Activated CD8-positive, alpha-beta T cell treated with anti-CD3 and anti-CD28 coated beads, Interleukin-2, amount 10 ng/mL, durations not matched to agents 7 days and 5 days (primary cell): ENCODE measurements at regions not wholly inside any gene's neighbourhood (a gene's known extent, or its start where the extent isn't known, plus 50 kb on each side); places are given as distances from the start of the nearest gene placed in this dataset.
"Not testable (repeated sequence)": the region's sequence is repeated elsewhere in the genome, so short reads cannot be mapped to it uniquely, and the experiment has no call there.

Experiments
- ATAC-seq: fragments of 150-1000 bp; cut with Tn5 transposase; one replicate; pipeline ENCODE4 v1.10.0; 2021; ENCODE audit warnings: moderate library complexity
- CTCF ChIA-PET: fragments of 350-600 bp; sonication (Branson Sonifier 250); formaldehyde crosslinking; loops from one replicate; lab custom pipeline; 2021; ENCODE audit warnings: antibody characterized with exemption; lab: Charles Lee
- POLR2A ChIA-PET: fragments of 350-600 bp; sonication (Branson Sonifier 250); formaldehyde crosslinking; loops from one replicate; lab custom pipeline; 2021; ENCODE audit warnings: antibody characterized with exemption; lab: Charles Lee
- DNase-seq: peaks from one replicate; pipeline ENCODE4 v3.0.0-alpha.2; 2020
- H3K27ac Mint-ChIP-seq: one replicate; pipeline ENCODE4 v1.8.0; 2021; ENCODE audit warnings: mild to moderate bottlenecking, mixed read lengths
- H3K27me3 Mint-ChIP-seq: one replicate; pipeline ENCODE4 v1.8.0; 2021; ENCODE audit warnings: low read depth, mixed read lengths
- H3K36me3 Mint-ChIP-seq: one replicate; pipeline ENCODE4 v1.8.0; 2021; ENCODE audit warnings: low read depth, mixed read lengths
- H3K4me1 Mint-ChIP-seq: one replicate; pipeline ENCODE4 v1.8.0; 2021; ENCODE audit warnings: low read depth, mixed read lengths
- H3K4me3 Mint-ChIP-seq: one replicate; pipeline ENCODE4 v1.8.0; 2021; ENCODE audit warnings: mild to moderate bottlenecking, mixed read lengths
- H3K9me3 Mint-ChIP-seq: one replicate; pipeline ENCODE4 v1.8.0; 2022; ENCODE audit warnings: mixed read lengths; ENCODE audit not compliant: insufficient read depth

DNA sequence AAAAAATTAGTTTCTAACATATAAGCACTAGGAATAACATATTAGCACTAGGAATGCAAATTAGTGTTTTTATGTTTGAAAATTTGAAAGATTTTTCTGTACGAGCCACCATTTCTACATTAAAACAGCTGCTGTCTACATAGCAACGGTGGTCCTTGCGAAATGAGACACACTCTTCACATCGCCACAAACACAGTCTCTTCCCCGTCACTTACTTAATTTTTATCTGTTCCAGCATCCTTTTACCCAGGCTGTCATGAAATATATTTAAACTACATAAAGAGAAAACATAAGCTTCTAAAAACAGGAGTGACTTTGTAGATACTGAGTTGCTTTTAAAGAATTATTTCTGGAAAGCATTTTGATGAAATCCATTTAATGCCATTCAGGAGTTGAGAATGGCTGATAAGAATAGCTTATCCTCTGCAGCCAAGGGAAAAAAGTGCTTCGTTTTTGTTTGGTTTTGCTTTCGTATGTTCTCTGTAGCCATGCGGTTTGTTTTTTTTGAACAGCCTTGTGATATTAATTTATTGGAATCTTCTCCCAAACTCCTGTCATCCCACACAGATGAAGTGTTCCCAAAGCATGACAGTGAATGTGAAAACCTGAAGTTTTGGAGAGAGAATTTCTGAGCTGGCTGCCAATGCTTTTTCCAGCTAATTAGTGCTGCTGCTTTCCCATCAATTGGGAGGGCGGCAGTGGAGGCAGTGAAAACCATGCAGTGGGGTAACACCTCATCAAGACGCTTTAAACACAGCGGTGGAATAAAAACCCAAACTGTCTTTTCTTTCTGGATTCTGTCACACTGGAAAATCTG lies 603.7 kb upstream of the ADARB2 start:
- POLR2A ChIA-PET = no interaction called here
- no peaks in the 10 kb centered on the region for H3K9me3 Mint-ChIP-seq
- CTCF ChIA-PET = no interaction called here
- DNase-seq (no peak), ATAC-seq (no peak)
- H3K36me3 Mint-ChIP-seq = no peaks in the 10 kb centered on the region
- H3K4me3 Mint-ChIP-seq = no peak overlapping the region
- H3K27ac Mint-ChIP-seq = no peak overlapping the region
- H3K27me3 Mint-ChIP-seq = no peaks in the 10 kb centered on the region
- H3K4me1 Mint-ChIP-seq = no peaks in the 10 kb centered on the region

DNA sequence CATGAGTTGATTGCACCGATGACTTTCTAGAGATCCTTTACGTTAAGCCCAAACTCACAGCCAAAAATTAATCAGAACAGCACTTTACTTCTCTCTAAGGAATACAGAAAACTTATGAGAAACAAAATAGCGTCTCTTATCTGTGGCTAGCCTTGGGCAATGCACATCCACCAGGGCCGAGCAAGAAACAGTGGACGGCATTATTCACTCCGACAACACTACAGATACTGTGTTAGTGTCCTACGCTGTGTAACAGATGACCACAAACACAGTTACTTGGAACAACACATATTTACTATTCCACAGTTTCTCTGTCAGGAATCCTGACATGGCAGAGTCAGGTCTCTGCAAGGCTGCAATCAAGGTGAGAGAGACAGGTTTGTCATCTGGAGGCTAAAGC lies 598.3 kb upstream of the ADARB2 start:
- Mint-ChIP-seq H3K27me3 (no peaks in the 10 kb centered on the region), H3K9me3 (no peaks in the 10 kb centered on the region), H3K4me3 (no peak overlapping the region), H3K4me1 (no peaks in the 10 kb centered on the region), H3K36me3 (no peaks in the 10 kb centered on the region), H3K27ac (no peak overlapping the region)
- ChIA-PET POLR2A (no interaction called here), CTCF (no interaction called here)
- ATAC-seq (no peak), DNase-seq (no peak)

DNA sequence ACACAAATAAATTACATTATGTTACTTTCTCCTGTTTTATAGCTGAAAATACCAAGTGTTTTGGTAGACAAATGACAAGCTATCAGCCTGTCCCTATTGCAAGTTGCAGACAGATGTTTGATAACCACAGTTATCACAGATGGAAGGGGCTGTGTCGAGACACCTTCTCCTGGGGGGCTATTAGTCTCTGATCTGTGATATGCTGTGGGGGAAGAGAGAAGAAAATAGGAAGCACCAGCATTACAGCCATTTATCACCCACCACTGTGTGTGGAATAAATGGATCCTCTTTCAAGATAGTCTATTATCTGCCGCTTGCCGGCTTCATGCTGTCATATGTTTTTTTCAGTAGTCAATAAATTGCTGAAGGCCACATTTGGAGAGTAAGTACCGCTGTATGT lies 597.2 kb upstream of the ADARB2 start:
- Mint-ChIP-seq H3K27ac (no peak overlapping the region), H3K36me3 (no peaks in the 10 kb centered on the region), H3K4me1 (no peaks in the 10 kb centered on the region), H3K27me3 (no peaks in the 10 kb centered on the region), H3K4me3 (no peak overlapping the region), H3K9me3 (no peaks in the 10 kb centered on the region)
- POLR2A ChIA-PET = no interaction called here
- no peak for DNase-seq
- CTCF ChIA-PET = no interaction called here
- no peak for ATAC-seq

DNA sequence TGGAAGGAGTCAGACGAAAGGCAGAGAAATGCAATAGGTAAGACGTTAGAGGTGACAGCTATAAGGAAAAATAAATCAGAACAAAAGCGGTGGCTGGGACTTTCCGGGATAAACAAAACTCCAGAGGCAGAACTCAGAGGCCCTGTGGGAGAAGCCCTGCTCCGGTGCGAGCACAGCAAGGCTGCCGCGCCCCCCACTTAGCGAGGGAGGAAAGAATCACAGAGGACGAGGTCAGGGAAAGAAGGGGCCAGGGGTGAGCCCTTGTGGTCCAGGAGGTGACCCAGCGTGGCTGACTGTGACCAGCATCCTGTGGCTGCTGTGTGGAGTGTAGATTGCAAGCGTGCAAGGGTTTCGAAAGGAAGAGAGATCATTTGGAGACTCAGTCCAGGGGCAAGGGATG lies 591.8 kb upstream of the ADARB2 start:
- H3K4me3 Mint-ChIP-seq = no peak overlapping the region
- ATAC-seq (no peak), DNase-seq (no peak)
- H3K4me1 Mint-ChIP-seq = no peaks in the 10 kb centered on the region
- POLR2A ChIA-PET = no interaction called here
- no peaks in the 10 kb centered on the region for H3K27me3 Mint-ChIP-seq
- CTCF ChIA-PET = no interaction called here
- H3K36me3 Mint-ChIP-seq = no peaks in the 10 kb centered on the region
- no peak overlapping the region for H3K27ac Mint-ChIP-seq
- H3K9me3 Mint-ChIP-seq = no peaks in the 10 kb centered on the region

DNA sequence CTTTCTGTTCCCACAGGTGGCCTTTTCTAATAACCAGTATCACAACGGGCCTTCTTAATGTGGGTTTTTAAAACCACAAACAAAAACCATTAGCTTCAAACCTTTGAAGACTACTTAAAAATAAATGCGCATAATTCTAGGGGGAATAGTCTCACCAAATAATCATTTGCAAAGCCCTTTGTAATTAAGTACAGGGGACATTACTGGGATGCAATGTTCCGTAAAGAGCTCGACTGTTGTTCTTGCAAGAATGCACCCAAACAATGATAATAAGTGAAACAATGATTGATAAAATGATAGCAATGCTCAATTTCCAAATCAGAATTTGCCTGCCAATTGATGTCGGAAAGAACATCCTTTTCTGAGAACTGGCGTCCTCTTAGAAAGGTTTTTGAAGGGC lies 589.1 kb upstream of the ADARB2 start:
- ChIA-PET CTCF (no interaction called here), POLR2A (no interaction called here)
- ATAC-seq (no peak), DNase-seq (no peak)
- Mint-ChIP-seq H3K4me1 (no peaks in the 10 kb centered on the region), H3K27me3 (no peaks in the 10 kb centered on the region), H3K4me3 (no peak overlapping the region), H3K36me3 (no peaks in the 10 kb centered on the region), H3K27ac (no peak overlapping the region), H3K9me3 (no peaks in the 10 kb centered on the region)

DNA sequence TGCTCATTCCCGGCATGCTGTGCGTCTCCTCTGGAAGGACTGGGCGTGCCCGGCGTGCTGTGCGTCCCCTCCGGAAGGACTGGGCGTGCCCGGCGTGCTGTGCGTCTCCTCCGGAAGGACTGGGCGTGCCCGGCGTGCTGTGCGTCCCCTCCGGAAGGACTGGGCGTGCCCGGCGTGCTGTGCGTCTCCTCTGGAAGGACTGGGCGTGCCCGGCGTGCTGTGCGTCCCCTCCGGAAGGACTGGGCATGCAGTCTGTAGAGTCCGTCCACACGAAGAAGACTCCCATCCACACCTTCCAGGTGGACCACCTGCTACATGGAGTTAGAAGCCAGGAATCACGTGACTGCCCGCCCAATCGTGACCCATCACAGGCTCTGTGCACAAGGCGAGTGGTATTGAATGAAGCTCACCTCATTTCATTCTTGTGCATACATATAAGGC lies 577.7 kb upstream of the ADARB2 start:
- DNase-seq, H3K4me3 Mint-ChIP-seq, H3K27me3 Mint-ChIP-seq, H3K9me3 Mint-ChIP-seq, H3K4me1 Mint-ChIP-seq, H3K27ac Mint-ChIP-seq, POLR2A ChIA-PET, CTCF ChIA-PET, H3K36me3 Mint-ChIP-seq, ATAC-seq: not testable (repeated sequence)

DNA sequence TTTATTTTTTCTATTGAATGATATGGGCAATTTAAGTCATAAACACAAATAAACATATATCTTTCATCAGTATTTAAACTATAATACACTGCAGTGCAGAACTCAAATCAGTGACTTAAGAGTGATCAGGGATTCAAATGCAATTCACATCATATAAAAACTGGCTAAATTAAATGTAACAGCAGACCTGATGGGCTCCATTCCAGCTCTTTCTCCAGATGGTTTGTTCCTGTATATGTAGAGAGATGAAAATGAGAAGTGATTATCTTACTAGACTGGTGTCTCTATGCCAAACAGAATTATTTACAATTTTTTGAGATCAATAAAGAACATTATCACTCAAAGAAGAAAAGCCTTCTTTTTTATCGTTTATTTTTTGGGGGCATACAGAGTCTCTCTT lies 568.8 kb upstream of the ADARB2 start:
- no peak overlapping the region for H3K4me3 Mint-ChIP-seq
- DNase-seq (no peak), ATAC-seq (no peak)
- no peak overlapping the region for H3K27ac Mint-ChIP-seq
- H3K4me1 Mint-ChIP-seq = no peaks in the 10 kb centered on the region
- POLR2A ChIA-PET = no interaction called here
- no peaks in the 10 kb centered on the region for H3K27me3 Mint-ChIP-seq
- no peaks in the 10 kb centered on the region for H3K36me3 Mint-ChIP-seq
- no peaks in the 10 kb centered on the region for H3K9me3 Mint-ChIP-seq
- CTCF ChIA-PET = no interaction called here

DNA sequence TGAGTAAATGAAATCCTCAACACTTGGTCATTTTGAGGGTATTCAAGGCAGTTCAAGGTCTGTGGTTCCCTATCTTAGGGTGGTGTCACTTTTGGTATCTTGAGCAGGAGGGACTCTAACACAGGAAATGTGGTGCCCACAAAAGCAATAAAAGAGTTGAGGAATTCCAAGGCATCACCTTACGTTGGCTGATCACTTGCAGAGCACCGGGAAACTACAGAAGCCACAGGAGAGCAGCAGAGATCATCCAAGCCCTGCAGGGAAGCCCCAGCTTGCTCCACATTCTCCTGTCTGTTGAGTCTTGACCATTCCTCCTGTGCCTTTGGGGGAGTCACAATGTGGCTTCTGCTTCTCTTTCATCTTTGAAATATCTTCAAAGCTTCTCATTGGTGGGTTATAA lies 565.8 kb upstream of the ADARB2 start:
- Mint-ChIP-seq H3K27ac (no peak overlapping the region), H3K9me3 (no peaks in the 10 kb centered on the region)

DNA sequence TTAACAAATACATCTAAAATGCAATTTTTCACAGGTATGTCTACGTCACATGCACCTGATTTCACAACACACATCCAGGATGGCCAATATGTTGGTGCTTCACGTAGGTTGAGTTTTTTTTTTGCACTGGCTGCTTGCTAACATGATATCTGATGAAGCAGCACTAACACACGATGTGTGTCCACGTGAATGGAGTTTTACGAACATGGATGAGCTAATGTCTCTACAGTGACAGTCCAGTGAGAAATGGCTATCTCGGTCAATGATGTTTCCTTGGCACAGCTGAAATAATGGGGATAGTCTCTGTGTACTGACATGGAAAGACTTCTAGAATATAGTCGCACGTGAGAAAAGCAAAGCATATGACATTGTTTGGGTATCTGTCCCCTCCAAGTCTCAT lies 563.9 kb upstream of the ADARB2 start:
- no peaks in the 10 kb centered on the region for H3K4me1 Mint-ChIP-seq

More for the DNA sequence above, 565.8 kb upstream of the ADARB2 start:
- Mint-ChIP-seq H3K4me3 (no peak overlapping the region), H3K36me3 (no peaks in the 10 kb centered on the region), H3K4me1 (no peaks in the 10 kb centered on the region), H3K27me3 (no peaks in the 10 kb centered on the region)
- ATAC-seq (no peak), DNase-seq (no peak)
- ChIA-PET POLR2A (no interaction called here), CTCF (no interaction called here)

DNA sequence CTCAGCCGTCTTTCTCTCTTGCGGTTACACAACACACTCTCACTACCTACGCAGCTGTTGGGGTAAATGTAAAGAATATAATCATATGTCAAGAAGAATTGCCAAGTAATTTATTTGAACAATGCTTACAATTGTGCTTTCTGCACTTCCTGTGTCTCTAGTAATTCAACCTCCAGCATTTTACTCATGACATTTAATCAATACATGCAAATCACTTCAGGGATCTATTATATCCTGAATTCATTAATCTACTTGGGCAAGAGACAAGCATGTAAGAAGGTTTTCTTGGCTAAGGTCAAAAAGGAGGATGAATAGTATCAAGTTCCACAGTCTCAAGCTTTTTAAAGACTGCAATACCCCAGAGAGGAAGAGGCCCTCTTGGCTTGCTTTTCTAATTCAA lies 562.9 kb upstream of the ADARB2 start:
- H3K27ac Mint-ChIP-seq = no peak overlapping the region
- H3K4me1 Mint-ChIP-seq = no peaks in the 10 kb centered on the region
- POLR2A ChIA-PET = no interaction called here
- H3K9me3 Mint-ChIP-seq = no peaks in the 10 kb centered on the region
- H3K27me3 Mint-ChIP-seq = no peaks in the 10 kb centered on the region
- no peak for ATAC-seq
- DNase-seq = no peak
- no peaks in the 10 kb centered on the region for H3K36me3 Mint-ChIP-seq
- H3K4me3 Mint-ChIP-seq = no peak overlapping the region
- CTCF ChIA-PET = no interaction called here

More for the DNA sequence above, 563.9 kb upstream of the ADARB2 start:
- Mint-ChIP-seq H3K27ac (no peak overlapping the region), H3K4me3 (no peak overlapping the region), H3K27me3 (no peaks in the 10 kb centered on the region), H3K36me3 (no peaks in the 10 kb centered on the region), H3K9me3 (no peaks in the 10 kb centered on the region)
- DNase-seq (no peak), ATAC-seq (no peak)
- ChIA-PET CTCF (no interaction called here), POLR2A (no interaction called here)

DNA sequence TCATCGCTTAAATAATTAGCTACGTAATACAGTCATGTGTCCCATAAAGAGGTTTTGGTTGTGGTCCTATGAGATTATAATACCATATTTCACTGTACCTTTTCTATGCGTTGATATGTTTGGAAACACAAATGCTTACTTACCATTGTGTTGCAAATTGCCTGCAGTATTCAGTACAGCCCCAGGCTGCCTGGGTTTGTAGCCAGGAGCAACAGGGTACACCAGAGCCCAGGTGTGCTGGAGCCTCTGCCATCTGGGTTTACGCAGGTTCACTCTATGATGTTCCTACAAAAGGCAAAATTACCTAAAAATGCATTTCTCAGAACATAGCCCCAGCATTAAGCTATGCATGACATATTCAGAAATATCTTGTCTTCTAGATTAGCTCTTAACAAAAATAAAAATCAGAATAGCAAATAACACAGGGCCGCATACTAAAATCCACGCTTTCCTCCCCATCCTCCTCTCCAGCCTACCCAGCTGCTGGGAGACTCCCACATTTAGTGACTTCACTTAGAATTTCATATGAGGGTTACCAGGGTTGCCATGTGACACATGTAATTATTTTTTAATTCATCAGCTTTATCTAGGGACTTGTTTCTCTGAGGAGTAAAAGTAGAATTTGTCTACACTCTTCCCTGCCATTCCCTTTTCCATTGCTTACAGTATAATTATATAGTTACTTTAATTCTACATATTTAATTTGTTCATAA lies 559.0 kb upstream of the ADARB2 start:
- CTCF ChIA-PET = no interaction called here
- POLR2A ChIA-PET = no interaction called here
- Mint-ChIP-seq H3K27me3 (no peaks in the 10 kb centered on the region), H3K36me3 (no peaks in the 10 kb centered on the region), H3K27ac (no peak overlapping the region), H3K4me1 (no peaks in the 10 kb centered on the region), H3K4me3 (no peak overlapping the region), H3K9me3 (no peaks in the 10 kb centered on the region)
- ATAC-seq = no peak
- DNase-seq = no peak

DNA sequence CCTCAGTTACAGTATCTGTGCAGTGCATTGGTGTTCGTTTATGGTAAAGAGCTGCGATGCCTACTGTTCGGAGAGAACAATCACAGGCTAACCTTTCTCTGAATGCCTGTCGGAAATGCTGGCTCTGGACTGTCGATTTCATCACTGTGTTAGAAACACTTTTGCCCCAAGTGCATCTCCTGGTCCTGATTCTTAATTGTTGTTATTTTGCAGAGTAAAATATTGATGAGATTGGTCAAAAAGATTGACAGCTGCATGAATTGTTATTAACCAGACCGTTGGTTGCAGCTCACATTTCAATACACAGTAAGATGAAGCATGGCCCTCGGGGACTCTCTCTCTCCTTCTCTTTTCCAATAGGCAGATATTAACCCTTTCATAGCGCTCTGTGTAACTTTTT lies 557.4 kb upstream of the ADARB2 start:
- Mint-ChIP-seq H3K4me3 (no peak overlapping the region), H3K36me3 (no peaks in the 10 kb centered on the region), H3K4me1 (no peaks in the 10 kb centered on the region), H3K27me3 (no peaks in the 10 kb centered on the region), H3K9me3 (no peaks in the 10 kb centered on the region), H3K27ac (no peak overlapping the region)
- ATAC-seq (no peak), DNase-seq (no peak)
- ChIA-PET CTCF (no interaction called here), POLR2A (no interaction called here)
